ENCODE measurements at regions not wholly inside any gene's neighbourhood (a gene's known extent, or its start where the extent isn't known, plus 50 kb on each side); places are given as distances from the start of the nearest gene placed in this dataset.

GRCh38 chr16:79370736-79371135 is 229.8 kb downstream of the MAF start:
- TF ChIP-seq, protein P1, sequence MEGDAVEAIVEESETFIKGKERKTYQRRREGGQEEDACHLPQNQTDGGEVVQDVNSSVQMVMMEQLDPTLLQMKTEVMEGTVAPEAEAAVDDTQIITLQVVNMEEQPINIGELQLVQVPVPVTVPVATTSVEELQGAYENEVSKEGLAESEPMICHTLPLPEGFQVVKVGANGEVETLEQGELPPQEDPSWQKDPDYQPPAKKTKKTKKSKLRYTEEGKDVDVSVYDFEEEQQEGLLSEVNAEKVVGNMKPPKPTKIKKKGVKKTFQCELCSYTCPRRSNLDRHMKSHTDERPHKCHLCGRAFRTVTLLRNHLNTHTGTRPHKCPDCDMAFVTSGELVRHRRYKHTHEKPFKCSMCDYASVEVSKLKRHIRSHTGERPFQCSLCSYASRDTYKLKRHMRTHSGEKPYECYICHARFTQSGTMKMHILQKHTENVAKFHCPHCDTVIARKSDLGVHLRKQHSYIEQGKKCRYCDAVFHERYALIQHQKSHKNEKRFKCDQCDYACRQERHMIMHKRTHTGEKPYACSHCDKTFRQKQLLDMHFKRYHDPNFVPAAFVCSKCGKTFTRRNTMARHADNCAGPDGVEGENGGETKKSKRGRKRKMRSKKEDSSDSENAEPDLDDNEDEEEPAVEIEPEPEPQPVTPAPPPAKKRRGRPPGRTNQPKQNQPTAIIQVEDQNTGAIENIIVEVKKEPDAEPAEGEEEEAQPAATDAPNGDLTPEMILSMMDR (IDR thresholded peaks at IDR 0.05), result no peak
- H3K27ac ChIP-seq, result no peak overlapping the region

GRCh38 chr16:79369796-79370195 is 230.7 kb downstream of the MAF start:
- H3K4me1 ChIP-seq, result no peaks in the 10 kb centered on the region
- TF ChIP-seq, protein P1 (IDR thresholded peaks at IDR 0.05), result no peak
- no peak for DNase-seq (ENCODE audit: low spot score)
- no peak overlapping the region for H3K4me3 ChIP-seq
- no peaks in the 10 kb centered on the region for H3K36me3 ChIP-seq
- peaks cover 0 to 16% of the 10 kb centered on the region in 2 donors for H3K9me3 ChIP-seq
- no peaks in the 10 kb centered on the region for H3K27me3 ChIP-seq
- no peak overlapping the region for H3K27ac ChIP-seq

More at GRCh38 chr16:79370736-79371135, 229.8 kb downstream of the MAF start:
- no peak for DNase-seq (ENCODE audit: low spot score)
- no peaks in the 10 kb centered on the region for H3K4me1 ChIP-seq
- peaks cover 0 to 16% of the 10 kb centered on the region in 2 donors for H3K9me3 ChIP-seq
- no peaks in the 10 kb centered on the region for H3K36me3 ChIP-seq
- H3K27me3 ChIP-seq, result no peaks in the 10 kb centered on the region
- H3K4me3 ChIP-seq, result no peak overlapping the region

DNA sequence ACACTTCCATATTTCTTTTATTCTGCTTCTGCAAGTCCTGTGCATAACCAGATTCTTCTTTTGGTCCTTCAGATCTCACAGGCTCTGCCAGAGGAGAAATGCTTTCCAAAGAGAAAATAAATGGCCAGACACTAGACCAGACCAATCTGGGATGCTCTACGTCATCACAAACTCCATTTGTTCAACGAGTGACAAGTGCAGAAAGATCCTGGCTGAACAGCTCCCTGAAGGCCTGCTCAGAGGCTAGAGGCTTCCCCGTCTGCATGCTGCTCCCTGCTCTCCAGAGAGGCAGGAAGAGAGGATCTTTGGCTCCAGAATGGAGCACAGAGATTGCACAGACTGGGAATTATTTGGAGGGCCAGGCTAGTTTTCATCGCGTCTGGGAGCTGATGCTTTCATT is 232.7 kb downstream of the MAF start:
- no peak overlapping the region for H3K27ac ChIP-seq
- TF ChIP-seq, protein P1 (IDR thresholded peaks at IDR 0.05), result no peak

DNA sequence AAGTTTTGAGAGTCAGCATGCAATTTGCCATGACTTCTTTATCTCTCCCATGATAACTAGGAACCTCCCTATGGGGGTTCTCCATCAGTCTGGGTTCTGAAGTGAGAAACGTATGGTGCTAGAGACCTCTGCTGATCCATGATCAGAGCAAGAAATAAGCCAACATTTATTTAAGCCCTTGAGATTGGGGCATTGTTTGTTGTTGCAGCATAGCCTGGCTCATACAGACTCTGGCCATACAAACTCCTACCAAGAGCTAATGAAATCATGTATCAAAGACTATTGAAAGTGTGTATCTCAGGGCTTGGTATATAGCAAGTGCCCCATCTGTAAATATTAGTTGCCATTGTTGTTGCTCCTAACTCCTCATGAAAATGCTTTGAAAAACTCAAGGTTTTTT is 233.9 kb downstream of the MAF start:
- peaks cover 0 to 15% of the 10 kb centered on the region in 2 donors for H3K9me3 ChIP-seq
- H3K27me3 ChIP-seq, result no peaks in the 10 kb centered on the region
- H3K4me3 ChIP-seq, result no peak overlapping the region
- H3K4me1 ChIP-seq, result no peaks in the 10 kb centered on the region
- H3K27ac ChIP-seq, result no peak overlapping the region
- H3K36me3 ChIP-seq, result no peaks in the 10 kb centered on the region
- TF ChIP-seq, protein P1 (IDR thresholded peaks at IDR 0.05), result no peak
- no peak for DNase-seq (ENCODE audit: low spot score)

More for the DNA sequence above, 232.7 kb downstream of the MAF start:
- no peaks in the 10 kb centered on the region for H3K36me3 ChIP-seq
- no peak overlapping the region for H3K4me3 ChIP-seq
- no peaks in the 10 kb centered on the region for H3K4me1 ChIP-seq
- peaks cover 0 to 16% of the 10 kb centered on the region in 2 donors for H3K9me3 ChIP-seq
- no peaks in the 10 kb centered on the region for H3K27me3 ChIP-seq
- DNase-seq (ENCODE audit: low spot score), result no peak

DNA sequence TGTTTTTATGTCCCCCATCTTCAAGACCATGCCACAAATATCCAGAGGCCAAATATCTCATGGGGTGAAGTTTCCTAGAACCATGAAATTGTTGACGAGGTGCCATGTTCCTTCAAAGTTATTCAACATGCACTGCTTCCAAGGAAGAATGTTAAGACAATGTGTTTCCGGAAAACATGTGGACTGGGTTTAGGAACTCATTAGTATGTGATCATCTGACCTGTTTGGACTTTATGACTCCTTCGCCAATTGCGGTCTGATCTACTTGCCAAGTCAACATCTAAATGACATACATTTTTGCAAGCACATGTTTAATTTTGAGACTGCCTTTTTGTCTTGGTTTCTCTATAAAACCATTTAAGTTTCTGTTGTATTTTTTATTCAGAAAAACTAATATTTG is 234.8 kb downstream of the MAF start:
- TF ChIP-seq, protein P1 (IDR thresholded peaks at IDR 0.05), result no peak
- Histone ChIP-seq H3K36me3 (no peaks in the 10 kb centered on the region), H3K9me3 (peaks cover 0 to 11% of the 10 kb centered on the region in 2 donors), H3K27me3 (no peaks in the 10 kb centered on the region), H3K27ac (no peak overlapping the region), H3K4me3 (no peak overlapping the region), H3K4me1 (no peaks in the 10 kb centered on the region)
- DNase-seq (ENCODE audit: low spot score), result no peak

DNA sequence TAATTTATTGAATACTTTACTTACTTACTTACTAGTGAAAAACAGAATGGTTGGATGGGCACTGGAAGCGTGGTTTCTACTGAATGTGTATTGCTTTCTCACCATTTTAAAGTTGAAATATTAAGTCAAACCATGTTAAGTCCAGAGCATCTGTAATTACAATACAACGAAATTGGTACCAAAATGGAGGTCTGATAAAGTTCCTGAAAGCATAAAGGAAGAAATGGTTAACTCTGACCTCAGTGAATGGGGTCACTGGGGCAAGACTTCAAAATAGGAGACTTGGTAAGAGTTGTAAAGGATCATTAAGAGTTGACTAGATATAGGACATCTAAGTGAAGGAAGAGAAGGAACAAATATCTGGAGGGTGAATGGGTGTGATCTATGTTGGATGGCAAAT is 237.1 kb downstream of the MAF start:
- Histone ChIP-seq H3K4me1 (no peaks in the 10 kb centered on the region), H3K27ac (no peak overlapping the region), H3K4me3 (no peak overlapping the region), H3K36me3 (no peaks in the 10 kb centered on the region), H3K27me3 (no peaks in the 10 kb centered on the region), H3K9me3 (peaks cover 0 to 11% of the 10 kb centered on the region in 2 donors)
- no peak for DNase-seq (ENCODE audit: low spot score)
- TF ChIP-seq, protein P1 (IDR thresholded peaks at IDR 0.05), result no peak
